ENCODE measurements at regions not wholly inside any gene's neighbourhood (a gene's known extent, or its start where the extent isn't known, plus 50 kb on each side); places are given as distances from the start of the nearest gene placed in this dataset.

DNA sequence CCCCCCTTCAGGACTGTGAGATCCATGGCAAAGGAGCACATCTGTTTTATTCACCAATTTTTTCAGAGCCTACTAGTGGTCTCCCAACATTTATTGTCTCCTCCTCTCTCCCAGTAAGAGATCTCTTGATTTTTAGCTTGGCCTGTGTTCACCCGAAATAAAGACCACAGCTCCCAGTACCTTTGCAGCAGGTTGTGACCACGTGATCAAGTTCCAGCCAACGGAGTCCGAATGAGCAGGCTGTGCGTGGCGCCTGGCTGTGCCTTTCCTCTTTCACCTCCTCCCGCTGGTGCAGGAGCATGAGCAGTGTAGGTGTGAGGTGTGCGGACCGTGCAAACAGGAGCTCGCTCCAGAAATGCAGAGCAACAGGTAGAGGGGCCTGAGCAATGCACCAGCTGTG, 143.6 kb upstream of the GLI2 start:
- Histone ChIP-seq H3K36me3 (no peaks in the 10 kb centered on the region), H3K27me3 (peaks cover 0 to 18% of the 10 kb centered on the region in 2 donors), H3K27ac (no peak overlapping the region), H3K4me3 (no peak overlapping the region), H3K4me1 (peaks cover 0 to 35% (median 6%) of the 10 kb centered on the region in 4 donors), H3K9me3 (no peaks in the 10 kb centered on the region)
- DNase-seq (ENCODE audit: low spot score in 2 of 2), result no peak
- WGBS, 2 donors, result 84% methylated on average over 10 of the region's 10 CpGs
- TF ChIP-seq POLR2A (IDR thresholded peaks at IDR 0.05), result no peak
- no peak for TF ChIP-seq EP300 (IDR thresholded peaks at IDR 0.05)
- TF ChIP-seq, protein P1, sequence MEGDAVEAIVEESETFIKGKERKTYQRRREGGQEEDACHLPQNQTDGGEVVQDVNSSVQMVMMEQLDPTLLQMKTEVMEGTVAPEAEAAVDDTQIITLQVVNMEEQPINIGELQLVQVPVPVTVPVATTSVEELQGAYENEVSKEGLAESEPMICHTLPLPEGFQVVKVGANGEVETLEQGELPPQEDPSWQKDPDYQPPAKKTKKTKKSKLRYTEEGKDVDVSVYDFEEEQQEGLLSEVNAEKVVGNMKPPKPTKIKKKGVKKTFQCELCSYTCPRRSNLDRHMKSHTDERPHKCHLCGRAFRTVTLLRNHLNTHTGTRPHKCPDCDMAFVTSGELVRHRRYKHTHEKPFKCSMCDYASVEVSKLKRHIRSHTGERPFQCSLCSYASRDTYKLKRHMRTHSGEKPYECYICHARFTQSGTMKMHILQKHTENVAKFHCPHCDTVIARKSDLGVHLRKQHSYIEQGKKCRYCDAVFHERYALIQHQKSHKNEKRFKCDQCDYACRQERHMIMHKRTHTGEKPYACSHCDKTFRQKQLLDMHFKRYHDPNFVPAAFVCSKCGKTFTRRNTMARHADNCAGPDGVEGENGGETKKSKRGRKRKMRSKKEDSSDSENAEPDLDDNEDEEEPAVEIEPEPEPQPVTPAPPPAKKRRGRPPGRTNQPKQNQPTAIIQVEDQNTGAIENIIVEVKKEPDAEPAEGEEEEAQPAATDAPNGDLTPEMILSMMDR (IDR thresholded peaks at IDR 0.05), result no peak

DNA sequence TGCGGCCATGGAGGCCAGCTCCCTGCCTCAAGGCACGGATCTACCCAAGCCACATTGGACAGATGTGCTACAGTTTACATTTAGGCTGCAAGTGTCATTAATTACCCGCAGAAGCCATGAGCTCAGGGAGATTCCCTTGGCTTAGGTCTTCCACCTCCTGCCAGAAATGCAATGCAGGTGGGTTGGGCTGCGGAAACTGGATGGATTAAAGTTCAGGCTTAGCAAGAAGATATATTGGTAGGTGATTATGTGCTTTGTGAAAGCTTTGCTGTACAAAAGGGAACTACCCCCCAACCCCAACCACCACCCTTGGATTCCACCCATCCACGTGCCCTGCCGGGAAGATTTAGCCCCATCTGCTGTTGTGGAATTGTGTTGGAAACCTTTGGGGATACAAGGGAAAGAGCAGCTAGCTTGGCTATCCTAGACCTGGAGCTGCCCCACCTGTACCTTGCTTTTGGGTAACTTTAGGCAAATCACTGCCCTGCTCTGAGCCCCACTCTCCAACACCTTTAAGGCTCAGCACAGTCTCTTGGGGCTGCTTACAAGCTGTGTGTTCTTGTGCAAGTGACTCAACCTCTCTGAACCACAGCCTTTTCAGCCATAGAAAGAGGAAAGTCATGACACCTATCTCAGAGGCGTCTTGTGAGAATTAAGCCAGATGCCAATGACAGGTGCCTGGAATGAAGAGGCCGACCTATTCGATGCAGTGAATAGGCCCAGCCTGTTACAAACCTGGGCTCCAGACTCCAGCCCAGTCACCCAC, 141.6 kb upstream of the GLI2 start:
- no peak overlapping the region for H3K4me3 ChIP-seq
- TF ChIP-seq EP300 (IDR thresholded peaks at IDR 0.05) (no peak), POLR2A (IDR thresholded peaks at IDR 0.05) (no peak)
- TF ChIP-seq, protein P1 (IDR thresholded peaks at IDR 0.05), result no peak
- no peaks in the 10 kb centered on the region for H3K9me3 ChIP-seq
- no peak for DNase-seq (ENCODE audit: low spot score in 2 of 2)
- H3K36me3 ChIP-seq, result no peaks in the 10 kb centered on the region
- WGBS, 2 donors, result 88 to 92% methylated on average over 9 of the region's 9 CpGs
- H3K27ac ChIP-seq, result no peak overlapping the region
- H3K27me3 ChIP-seq, result peaks cover 0 to 8% of the 10 kb centered on the region in 2 donors
- H3K4me1 ChIP-seq, result peaks cover 0 to 34% (median 9%) of the 10 kb centered on the region in 4 donors

DNA sequence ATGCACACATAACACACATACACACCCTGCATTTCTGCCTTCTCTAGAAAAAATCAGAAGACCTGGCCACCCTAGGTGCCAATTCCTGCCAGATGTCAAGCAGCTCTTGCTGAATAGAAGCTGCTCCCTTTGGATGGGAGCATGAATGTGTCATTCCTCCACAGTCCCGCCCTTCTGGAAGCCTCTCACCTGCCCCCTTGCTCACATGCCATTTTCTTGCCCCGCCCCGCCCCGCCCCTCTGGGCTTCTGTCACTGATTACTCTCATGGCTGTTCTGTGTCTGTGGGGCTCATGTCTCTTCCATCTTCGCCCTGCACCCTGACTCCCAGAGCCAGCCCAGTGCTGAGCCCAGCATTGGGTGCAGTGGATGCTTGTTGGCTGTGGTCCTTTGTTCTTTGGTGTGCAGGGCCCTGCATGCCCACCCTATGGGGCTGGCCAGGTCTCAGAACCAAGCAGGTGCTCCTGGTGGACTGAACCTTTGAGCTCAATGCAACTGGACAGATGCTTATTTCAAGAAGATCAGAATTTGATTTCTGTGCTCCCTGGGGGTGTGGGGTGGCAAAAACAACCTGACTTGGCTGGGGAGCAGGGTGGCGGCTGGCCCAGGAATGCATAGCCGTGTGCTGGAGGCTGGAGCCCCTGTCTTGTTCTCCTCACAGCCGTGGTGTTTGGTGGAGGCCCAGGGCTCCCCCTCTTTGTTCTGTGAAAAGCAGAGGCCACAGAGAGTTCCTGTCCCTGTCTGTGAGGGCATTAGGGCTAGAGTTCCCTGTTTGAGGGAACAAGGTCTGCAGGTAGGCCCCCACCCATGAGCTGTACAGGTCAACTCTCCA, 140.6 kb upstream of the GLI2 start:
- Histone ChIP-seq H3K27ac (no peak overlapping the region), H3K9me3 (no peaks in the 10 kb centered on the region), H3K27me3 (peaks cover 0 to 8% of the 10 kb centered on the region in 2 donors), H3K36me3 (no peaks in the 10 kb centered on the region), H3K4me3 (no peak overlapping the region), H3K4me1 (peaks cover 0 to 34% (median 9%) of the 10 kb centered on the region in 4 donors)
- no peak for TF ChIP-seq EP300 (IDR thresholded peaks at IDR 0.05)
- TF ChIP-seq POLR2A (IDR thresholded peaks at IDR 0.05), result no peak
- TF ChIP-seq, protein P1 (IDR thresholded peaks at IDR 0.05), result no peak
- 91 to 96% methylated on average over 5 to 8 of the region's 8 CpGs for WGBS, 2 donors
- DNase-seq (ENCODE audit: low spot score in 2 of 2), result no peak

DNA sequence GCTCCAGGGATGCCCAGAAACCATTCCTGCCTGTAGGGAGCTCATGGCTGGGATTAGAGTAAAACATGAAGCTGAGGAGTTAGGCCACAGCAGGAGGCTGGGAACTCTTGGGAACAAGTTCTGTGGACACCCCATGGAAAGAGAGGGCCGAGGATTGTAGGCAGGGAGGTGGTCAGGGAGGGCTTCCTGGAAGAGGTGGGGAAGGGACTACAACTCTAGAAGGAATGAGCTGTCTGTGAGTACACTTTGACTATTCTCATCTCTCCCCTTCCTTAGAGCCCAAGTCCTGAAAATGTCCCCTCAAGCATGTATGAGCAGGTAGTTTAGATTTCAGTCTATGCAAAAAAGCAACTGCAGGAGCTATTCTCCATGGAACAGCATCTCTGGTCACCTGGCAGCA, 139.9 kb upstream of the GLI2 start:
- Histone ChIP-seq H3K9me3 (no peaks in the 10 kb centered on the region), H3K36me3 (no peaks in the 10 kb centered on the region), H3K4me1 (peaks cover 0 to 34% (median 9%) of the 10 kb centered on the region in 4 donors), H3K4me3 (no peak overlapping the region), H3K27ac (peak overlapping the region in 2 of 4 donors; percentile 46 to 57), H3K27me3 (peaks cover 0 to 8% of the 10 kb centered on the region in 2 donors)
- TF ChIP-seq POLR2A (IDR thresholded peaks at IDR 0.05) (no peak), EP300 (IDR thresholded peaks at IDR 0.05) (no peak)
- TF ChIP-seq, protein P1 (IDR thresholded peaks at IDR 0.05), result no peak
- 83 to 88% methylated on average over 1 of the region's 1 CpG for WGBS, 2 donors
- DNase-seq (ENCODE audit: low spot score in 2 of 2), result no peak
